Lower lobe of right lung (tissue), 2 donors: ENCODE measurements at regions not wholly inside any gene's neighbourhood (a gene's known extent, or its start where the extent isn't known, plus 50 kb on each side); places are given as distances from the start of the nearest gene placed in this dataset.

Experiments
- ATAC-seq, 2 donors: fragments of 200-7000 bp; cut with Tn5 transposase; one replicate each; pipeline ENCODE4 v1.9.1; 2020 to 2022; ENCODE audit warnings: mild to moderate bottlenecking in 2 of 2, moderate library complexity in 2 of 2
- DNase-seq: peaks from one replicate; pipeline ENCODE4 v3.0.0-alpha.2; 2020
- H3K27ac ChIP-seq: fragments of 200-600 bp; one replicate; pipeline ENCODE4 v1.8.0; 2022
- H3K27me3 ChIP-seq: fragments of 200-600 bp; one replicate; pipeline ENCODE4 v1.8.0; 2022; ENCODE audit warnings: low read depth
- H3K36me3 ChIP-seq: fragments of 200-600 bp; one replicate; pipeline ENCODE4 v1.8.0; 2022; ENCODE audit warnings: mild to moderate bottlenecking
- H3K4me1 ChIP-seq: fragments of 200-600 bp; one replicate; pipeline ENCODE4 v1.8.0; 2022
- H3K4me3 ChIP-seq: fragments of 200-600 bp; one replicate; pipeline ENCODE4 v1.8.0; 2022; ENCODE audit warnings: mild to moderate bottlenecking
- H3K9me3 ChIP-seq: fragments of 200-600 bp; one replicate; pipeline ENCODE4 v1.8.0; 2022
- CTCF ChIP-seq: fragments of 200-600 bp; IDR thresholded peaks from one replicate; pipeline ENCODE4 v1.8.0; 2022; ENCODE audit warnings: antibody characterized with exemption, mild to moderate bottlenecking
- intact Hi-C: fragments of 100-400 bp; cut with DNase I; formaldehyde crosslinking; loops from one replicate; pipeline ENCODE4 v1.11.0; 2022
- donor health status: DM: no; HTN: yes; CAD: no; lungs with severe emphysema.

GRCh38 chr2:76429374-76429773 is 718.7 kb upstream of the GCFC2 start:
- no peak for ATAC-seq
- H3K4me1 ChIP-seq: no peaks in the 10 kb centered on the region

GRCh38 chr2:76427452-76427851 is 716.7 kb upstream of the GCFC2 start:
- no peak for TF ChIP-seq CTCF
- Histone ChIP-seq H3K27me3 (no peaks in the 10 kb centered on the region), H3K36me3 (no peaks in the 10 kb centered on the region), H3K4me3 (no peak overlapping the region), H3K27ac (no peak overlapping the region), H3K9me3 (no peaks in the 10 kb centered on the region), H3K4me1 (no peaks in the 10 kb centered on the region)
- intact Hi-C loops: no loop called here
- ATAC-seq (no peak), DNase-seq (no peak)

More at GRCh38 chr2:76429374-76429773, 718.7 kb upstream of the GCFC2 start:
- Histone ChIP-seq H3K27me3 (no peaks in the 10 kb centered on the region), H3K36me3 (no peaks in the 10 kb centered on the region), H3K4me3 (no peak overlapping the region), H3K9me3 (no peaks in the 10 kb centered on the region), H3K27ac (no peak overlapping the region)
- no peak for DNase-seq
- intact Hi-C loops: no loop called here
- no peak for TF ChIP-seq CTCF

GRCh38 chr2:76415821-76416220 is 705.1 kb upstream of the GCFC2 start:
- Histone ChIP-seq H3K27me3 (no peaks in the 10 kb centered on the region), H3K4me3 (no peak overlapping the region), H3K9me3 (no peaks in the 10 kb centered on the region), H3K4me1 (no peaks in the 10 kb centered on the region), H3K36me3 (no peaks in the 10 kb centered on the region), H3K27ac (no peak overlapping the region)
- ATAC-seq (no peak), DNase-seq (no peak)
- no peak for TF ChIP-seq CTCF
- intact Hi-C loops: no loop called here

- no peaks in the 10 kb centered on the region for H3K4me1 ChIP-seq
- no peak for TF ChIP-seq CTCF
- no peaks in the 10 kb centered on the region for H3K9me3 ChIP-seq
- no peak overlapping the region for H3K4me3 ChIP-seq
- DNase-seq: no peak
- H3K27me3 ChIP-seq: no peaks in the 10 kb centered on the region
- H3K27ac ChIP-seq: no peak overlapping the region
- intact Hi-C loops: no loop called here
- H3K36me3 ChIP-seq: no peaks in the 10 kb centered on the region
- ATAC-seq: no peak
Observed at GRCh38 chr2:76413436-76413835, 702.7 kb upstream of the GCFC2 start.

- H3K27ac ChIP-seq: no peak overlapping the region
- intact Hi-C loops: no loop called here
- no peak overlapping the region for H3K4me3 ChIP-seq
- H3K4me1 ChIP-seq: no peaks in the 10 kb centered on the region
- TF ChIP-seq CTCF: no peak
- H3K36me3 ChIP-seq: no peaks in the 10 kb centered on the region
- no peaks in the 10 kb centered on the region for H3K9me3 ChIP-seq
- H3K27me3 ChIP-seq: no peaks in the 10 kb centered on the region
- ATAC-seq (peak; percentile 12 to 32), DNase-seq (no peak)
Observed at GRCh38 chr2:76406134-76406855, 695.6 kb upstream of the GCFC2 start.
